ENCODE measurements at regions not wholly inside any gene's neighbourhood (a gene's known extent, or its start where the extent isn't known, plus 50 kb on each side); places are given as distances from the start of the nearest gene placed in this dataset.
A peak's percentile ranks its signal among the peaks of the same experiment; 100 is the strongest.

DNA sequence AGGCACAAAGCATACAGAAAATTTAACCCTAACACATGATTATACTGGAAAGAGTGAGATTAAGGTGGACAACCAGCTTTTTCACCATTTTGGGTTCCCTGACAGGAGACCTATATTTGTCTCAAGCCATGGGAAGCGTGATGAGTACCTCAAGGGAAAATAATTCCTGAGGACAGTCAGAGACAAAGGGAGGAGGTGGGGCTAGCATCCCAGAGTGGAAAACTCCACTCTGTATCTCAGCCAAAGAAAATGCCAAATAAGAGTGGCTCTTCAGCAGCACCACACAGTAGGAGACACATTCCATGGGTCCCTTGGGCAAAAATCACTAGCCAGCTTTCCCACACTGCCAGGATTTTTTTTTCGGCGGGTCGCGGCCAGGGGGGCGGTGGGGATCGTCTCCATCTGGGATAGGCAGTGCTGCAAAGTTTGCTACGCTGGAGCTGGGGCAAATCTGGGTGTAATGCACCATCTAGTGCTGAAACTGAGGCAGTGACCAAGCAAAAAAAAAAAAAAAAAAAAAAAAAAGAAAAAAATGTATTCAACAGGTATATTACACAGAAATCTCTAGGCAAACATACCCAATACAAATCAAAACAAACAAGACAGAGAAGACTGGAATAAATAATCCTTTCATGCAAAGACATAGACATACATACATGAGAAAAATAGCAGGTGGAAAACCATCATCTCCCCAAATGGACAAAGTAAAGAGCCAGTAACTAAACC is 77.3 kb upstream of the SLC35F1 start:
- Histone ChIP-seq H3K4me3 (ENCODE audit: low read length) (peak overlapping the region; percentile 73), H3K27ac (ENCODE audit: low read length) (no peak overlapping the region)

DNA sequence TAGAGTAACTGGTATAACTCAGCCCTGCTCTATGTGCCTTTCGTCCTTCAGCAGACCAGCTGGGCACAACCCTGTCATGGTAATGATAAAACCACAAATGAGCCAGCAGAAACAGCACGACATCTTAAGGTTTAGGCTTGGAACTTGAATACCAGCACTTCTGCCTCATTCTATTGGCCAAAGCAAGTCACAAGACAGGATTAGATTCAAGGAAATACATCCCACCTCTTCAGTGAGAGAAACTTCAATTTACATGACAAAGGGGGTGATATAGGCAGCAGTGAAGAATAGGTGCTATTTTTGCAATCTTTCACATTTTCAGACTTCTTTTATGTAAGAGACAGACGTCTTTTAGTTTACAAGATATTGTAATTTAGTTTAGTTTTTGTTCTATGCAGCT is 69.8 kb upstream of the SLC35F1 start:
- Histone ChIP-seq H3K27me3 (ENCODE audit: insufficient read depth, low read length) (no peaks in the 10 kb centered on the region; the same call in 1 of the 2 replicates), H3K9ac (ENCODE audit: low read depth, low read length) (no peak overlapping the region), H3K4me3 (ENCODE audit: low read length) (no peak overlapping the region), H3K9me3 (ENCODE audit: insufficient read depth, low read depth, low read length) (no peaks in the 10 kb centered on the region), H3K4me1 (ENCODE audit: insufficient read depth, low read length) (no peaks in the 10 kb centered on the region; the same call in 1 of the 2 replicates), H3K36me3 (ENCODE audit: insufficient read depth, low read depth, low read length) (no peaks in the 10 kb centered on the region), H3K27ac (ENCODE audit: low read length) (no peak overlapping the region)

More for the DNA sequence above, 77.3 kb upstream of the SLC35F1 start:
- Histone ChIP-seq H3K27me3 (ENCODE audit: insufficient read depth, low read length) (no peaks in the 10 kb centered on the region; the same call in 1 of the 2 replicates), H3K4me1 (ENCODE audit: insufficient read depth, low read length) (peaks cover 7% of the 10 kb centered on the region; the same call in 1 of the 2 replicates), H3K9ac (ENCODE audit: low read depth, low read length) (peak overlapping the region; percentile 71), H3K9me3 (ENCODE audit: insufficient read depth, low read depth, low read length) (no peaks in the 10 kb centered on the region), H3K36me3 (ENCODE audit: insufficient read depth, low read depth, low read length) (no peaks in the 10 kb centered on the region)

- H3K9ac ChIP-seq (ENCODE audit: low read depth, low read length), result no peak overlapping the region
- H3K27me3 ChIP-seq (ENCODE audit: insufficient read depth, low read length), result no peaks in the 10 kb centered on the region
- H3K27ac ChIP-seq (ENCODE audit: low read length), result no peak overlapping the region
- no peak overlapping the region for H3K4me3 ChIP-seq (ENCODE audit: low read length)
- no peaks in the 10 kb centered on the region for H3K9me3 ChIP-seq (ENCODE audit: insufficient read depth, low read depth, low read length)
- H3K4me1 ChIP-seq (ENCODE audit: insufficient read depth, low read length), result no peaks in the 10 kb centered on the region; the same call in 1 of the 2 replicates
- H3K36me3 ChIP-seq (ENCODE audit: insufficient read depth, low read depth, low read length), result no peaks in the 10 kb centered on the region
These were observed 66.5 kb upstream of the SLC35F1 start for GRCh38 chr6:117840541-117840983.

- no peak overlapping the region for H3K9ac ChIP-seq (ENCODE audit: low read depth, low read length)
- peaks cover 8% of the 10 kb centered on the region; the same call in 1 of the 2 replicates for H3K4me1 ChIP-seq (ENCODE audit: insufficient read depth, low read length)
- no peaks in the 10 kb centered on the region for H3K27me3 ChIP-seq (ENCODE audit: insufficient read depth, low read length)
- H3K36me3 ChIP-seq (ENCODE audit: insufficient read depth, low read depth, low read length), result no peaks in the 10 kb centered on the region
- no peak overlapping the region for H3K4me3 ChIP-seq (ENCODE audit: low read length)
- peaks cover 5% of the 10 kb centered on the region for H3K9me3 ChIP-seq (ENCODE audit: insufficient read depth, low read depth, low read length)
- H3K27ac ChIP-seq (ENCODE audit: low read length), result no peak overlapping the region
These were observed 59.2 kb upstream of the SLC35F1 start for GRCh38 chr6:117847912-117848311.

- Histone ChIP-seq H3K9ac (ENCODE audit: low read depth, low read length) (no peak overlapping the region), H3K4me3 (ENCODE audit: low read length) (no peak overlapping the region)
These were observed 58.0 kb upstream of the SLC35F1 start for GRCh38 chr6:117849087-117849486.

More at GRCh38 chr6:117849087-117849486, 58.0 kb upstream of the SLC35F1 start:
- Histone ChIP-seq H3K36me3 (ENCODE audit: insufficient read depth, low read depth, low read length) (no peaks in the 10 kb centered on the region), H3K27me3 (ENCODE audit: insufficient read depth, low read length) (no peaks in the 10 kb centered on the region), H3K4me1 (ENCODE audit: insufficient read depth, low read length) (peaks cover 8% of the 10 kb centered on the region; the same call in 1 of the 2 replicates), H3K9me3 (ENCODE audit: insufficient read depth, low read depth, low read length) (peaks cover 5% of the 10 kb centered on the region), H3K27ac (ENCODE audit: low read length) (no peak overlapping the region)

All from iPS-20b (cell line).